ENCODE measurements at regions not wholly inside any gene's neighbourhood (a gene's known extent, or its start where the extent isn't known, plus 50 kb on each side); places are given as distances from the start of the nearest gene placed in this dataset.
"Not testable (repeated sequence)": the region's sequence is repeated elsewhere in the genome, so short reads cannot be mapped to it uniquely, and the experiment has no call there.

DNA sequence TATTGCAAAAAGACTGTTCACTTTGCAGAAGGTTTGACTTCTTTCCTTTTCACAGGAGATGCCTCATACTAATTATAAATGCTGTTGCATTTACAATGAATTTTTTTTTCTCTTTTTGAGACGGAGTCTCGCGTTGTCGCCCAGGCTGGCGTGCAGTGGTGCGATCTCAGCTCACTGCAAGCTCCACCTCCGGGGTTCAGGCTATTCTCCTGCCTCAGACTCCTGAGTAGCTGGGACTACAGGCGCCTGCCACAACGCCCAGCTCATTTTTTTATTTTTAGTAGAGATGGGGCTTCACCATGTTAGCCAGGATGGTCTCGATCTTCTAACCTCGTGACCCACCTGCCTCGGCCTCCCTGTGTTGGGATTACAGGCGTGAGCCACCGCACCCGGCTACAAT is 290.5 kb upstream of the GATB start:
- TF ChIP-seq, protein P1, sequence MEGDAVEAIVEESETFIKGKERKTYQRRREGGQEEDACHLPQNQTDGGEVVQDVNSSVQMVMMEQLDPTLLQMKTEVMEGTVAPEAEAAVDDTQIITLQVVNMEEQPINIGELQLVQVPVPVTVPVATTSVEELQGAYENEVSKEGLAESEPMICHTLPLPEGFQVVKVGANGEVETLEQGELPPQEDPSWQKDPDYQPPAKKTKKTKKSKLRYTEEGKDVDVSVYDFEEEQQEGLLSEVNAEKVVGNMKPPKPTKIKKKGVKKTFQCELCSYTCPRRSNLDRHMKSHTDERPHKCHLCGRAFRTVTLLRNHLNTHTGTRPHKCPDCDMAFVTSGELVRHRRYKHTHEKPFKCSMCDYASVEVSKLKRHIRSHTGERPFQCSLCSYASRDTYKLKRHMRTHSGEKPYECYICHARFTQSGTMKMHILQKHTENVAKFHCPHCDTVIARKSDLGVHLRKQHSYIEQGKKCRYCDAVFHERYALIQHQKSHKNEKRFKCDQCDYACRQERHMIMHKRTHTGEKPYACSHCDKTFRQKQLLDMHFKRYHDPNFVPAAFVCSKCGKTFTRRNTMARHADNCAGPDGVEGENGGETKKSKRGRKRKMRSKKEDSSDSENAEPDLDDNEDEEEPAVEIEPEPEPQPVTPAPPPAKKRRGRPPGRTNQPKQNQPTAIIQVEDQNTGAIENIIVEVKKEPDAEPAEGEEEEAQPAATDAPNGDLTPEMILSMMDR (conservative IDR thresholded peaks at IDR 0.05), result not testable (repeated sequence)
- TF ChIP-seq ZFX (IDR thresholded peaks at IDR 0.05), result not testable (repeated sequence)
